GM23248 (cell line): ENCODE measurements at regions not wholly inside any gene's neighbourhood (a gene's known extent, or its start where the extent isn't known, plus 50 kb on each side); places are given as distances from the start of the nearest gene placed in this dataset.

Experiments
- EZH2 ChIP-seq: fragments of 200-600 bp; sonication (generic); IDR thresholded peaks from 2 replicates; pipeline ENCODE4 v1.6.1; 2018; ENCODE audit warnings: antibody characterized with exemption, mild to moderate bottlenecking; ENCODE audit not compliant: insufficient read depth, poor library complexity, severe bottlenecking
- EZH2phosphoT487 ChIP-seq: fragments of 200-600 bp; sonication (generic); IDR thresholded peaks from 2 replicates; pipeline ENCODE4 v1.6.1; 2018; ENCODE audit warnings: antibody characterized with exemption, moderate library complexity, mild to moderate bottlenecking, low read depth; ENCODE audit not compliant: insufficient read depth

- TF ChIP-seq EZH2 (no peak), EZH2phosphoT487 (no peak)
Measured at GRCh38 chr3:11898611-11899325, 52.1 kb upstream of the TAMM41 start.
